ENCODE measurements at regions not wholly inside any gene's neighbourhood (a gene's known extent, or its start where the extent isn't known, plus 50 kb on each side); places are given as distances from the start of the nearest gene placed in this dataset.
A peak's percentile ranks its signal among the peaks of the same experiment; 100 is the strongest.

DNA sequence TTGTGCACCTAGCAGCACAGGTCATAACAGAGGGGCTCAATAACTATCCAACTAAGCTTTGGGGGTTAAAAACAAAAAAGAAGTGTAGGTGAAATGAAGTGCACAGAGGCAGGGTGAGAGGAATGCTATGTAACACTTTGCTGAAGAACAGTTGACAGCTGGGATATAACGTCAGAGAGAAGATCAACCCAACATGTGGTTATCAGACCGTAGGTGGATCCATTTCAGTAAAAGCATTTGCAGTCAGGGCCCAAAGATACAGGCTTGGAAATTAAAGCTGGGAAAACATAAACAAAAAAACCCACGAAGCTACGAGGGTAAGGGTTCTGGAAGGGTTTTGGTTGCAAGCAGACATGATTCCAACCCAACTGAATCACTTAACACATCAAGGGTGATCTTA lies 377.5 kb upstream of the NR2F2 start:
- Histone ChIP-seq H3K4me3 (no peak overlapping the region), H3K27me3 (no peaks in the 10 kb centered on the region), H3K27ac (no peak overlapping the region), H3K4me1 (no peaks in the 10 kb centered on the region), H3K36me3 (no peaks in the 10 kb centered on the region), H3K9me3 (peaks cover 0 to 13% of the 10 kb centered on the region in 2 donors)
- DNase-seq (no peak), ATAC-seq (no peak)
- intact Hi-C loops (cut with DNase I), result no loop called here
- no peak for TF ChIP-seq CTCF (IDR thresholded peaks at IDR 0.05)

DNA sequence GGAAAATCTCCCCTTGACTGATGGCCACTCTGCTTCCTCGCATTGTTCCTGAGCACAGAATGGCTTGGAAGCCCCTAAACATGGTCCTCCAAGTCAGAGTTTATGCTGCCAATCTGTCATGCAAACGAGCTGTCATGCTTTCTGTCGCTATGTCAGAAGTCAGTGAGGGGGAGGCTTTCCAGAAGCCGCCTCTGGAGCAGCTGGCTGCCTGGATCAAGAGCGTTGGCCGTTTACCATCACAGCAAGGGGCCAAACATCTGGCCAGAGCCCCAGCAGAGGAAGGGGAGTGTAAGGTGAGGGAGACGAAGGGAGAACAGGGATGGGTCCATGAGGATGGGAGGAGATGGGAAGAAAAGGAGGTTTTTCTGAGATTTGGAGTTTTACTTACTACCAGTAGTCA lies 372.6 kb upstream of the NR2F2 start:
- intact Hi-C loops (cut with DNase I), result no loop called here
- Histone ChIP-seq H3K36me3 (no peaks in the 10 kb centered on the region), H3K4me3 (no peak overlapping the region), H3K9me3 (peaks cover 0 to 24% of the 10 kb centered on the region in 2 donors), H3K4me1 (no peaks in the 10 kb centered on the region), H3K27me3 (no peaks in the 10 kb centered on the region), H3K27ac (no peak overlapping the region)
- TF ChIP-seq CTCF (IDR thresholded peaks at IDR 0.05), result no peak
- ATAC-seq (no peak), DNase-seq (peak in 2 of 4 donors; percentile 19 to 31)

GRCh38 chr15:95958382-95958781 lies 372.1 kb upstream of the NR2F2 start:
- no peak for TF ChIP-seq CTCF (IDR thresholded peaks at IDR 0.05)
- no peak overlapping the region for H3K27ac ChIP-seq
- H3K36me3 ChIP-seq, result no peaks in the 10 kb centered on the region
- H3K4me3 ChIP-seq, result no peak overlapping the region
- DNase-seq, result no peak
- H3K9me3 ChIP-seq, result peaks cover 0 to 27% of the 10 kb centered on the region in 2 donors
- intact Hi-C loops (cut with DNase I), result no loop called here
- no peak for ATAC-seq
- H3K4me1 ChIP-seq, result no peaks in the 10 kb centered on the region
- H3K27me3 ChIP-seq, result no peaks in the 10 kb centered on the region

GRCh38 chr15:95968856-95969255 lies 361.6 kb upstream of the NR2F2 start:
- no peak overlapping the region for H3K27ac ChIP-seq
- H3K4me1 ChIP-seq, result no peaks in the 10 kb centered on the region
- H3K4me3 ChIP-seq, result no peak overlapping the region
- intact Hi-C loops (cut with DNase I), result no loop called here
- H3K27me3 ChIP-seq, result no peaks in the 10 kb centered on the region
- ATAC-seq (no peak), DNase-seq (no peak)
- no peak for TF ChIP-seq CTCF (IDR thresholded peaks at IDR 0.05)
- H3K9me3 ChIP-seq, result no peaks in the 10 kb centered on the region
- no peaks in the 10 kb centered on the region for H3K36me3 ChIP-seq

- ATAC-seq (no peak), DNase-seq (no peak)
- Histone ChIP-seq H3K9me3 (no peaks in the 10 kb centered on the region), H3K27ac (no peak overlapping the region), H3K36me3 (no peaks in the 10 kb centered on the region), H3K4me1 (no peaks in the 10 kb centered on the region), H3K27me3 (no peaks in the 10 kb centered on the region), H3K4me3 (no peak overlapping the region)
- intact Hi-C loops (cut with DNase I), result no loop called here
- no peak for TF ChIP-seq CTCF (IDR thresholded peaks at IDR 0.05)
Measured at GRCh38 chr15:95970326-95970725, 360.2 kb upstream of the NR2F2 start.
